ENCODE measurements at regions not wholly inside any gene's neighbourhood (a gene's known extent, or its start where the extent isn't known, plus 50 kb on each side); places are given as distances from the start of the nearest gene placed in this dataset.

DNA sequence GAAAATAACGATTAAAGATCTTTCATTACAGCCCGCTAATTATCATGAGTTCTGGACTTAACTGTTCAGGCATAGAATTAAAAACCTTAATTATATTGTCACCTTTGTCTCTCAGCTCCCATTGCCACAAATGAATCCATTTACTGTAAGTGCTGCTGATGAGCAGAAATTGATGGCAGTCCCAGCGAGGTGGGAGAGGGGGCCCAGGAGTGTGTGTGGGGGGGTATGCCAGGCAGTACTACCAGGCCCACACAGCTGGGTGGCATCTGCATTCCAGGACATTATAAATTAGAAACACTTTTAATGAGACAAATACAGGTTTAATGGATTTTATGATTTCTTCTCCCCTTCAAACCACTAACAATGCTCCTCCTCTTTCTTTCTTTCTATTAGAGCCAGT lies 196.0 kb downstream of the MELK start:
- Histone ChIP-seq H3K4me3 (replicated peaks in 1 of 3) (no peak overlapping the region), H3K9me3 (no peaks in the 10 kb centered on the region), H3K36me3 (no peaks in the 10 kb centered on the region), H3K27me3 (no peaks in the 10 kb centered on the region), H3K27ac (no peak overlapping the region), H3K4me1 (no peaks in the 10 kb centered on the region)
- WGBS, 2 donors = 80 to 84% methylated on average over 3 of the region's 3 CpGs
- intact Hi-C loops (cut with DNase I) = no loop called here
- TF ChIP-seq, protein P1, sequence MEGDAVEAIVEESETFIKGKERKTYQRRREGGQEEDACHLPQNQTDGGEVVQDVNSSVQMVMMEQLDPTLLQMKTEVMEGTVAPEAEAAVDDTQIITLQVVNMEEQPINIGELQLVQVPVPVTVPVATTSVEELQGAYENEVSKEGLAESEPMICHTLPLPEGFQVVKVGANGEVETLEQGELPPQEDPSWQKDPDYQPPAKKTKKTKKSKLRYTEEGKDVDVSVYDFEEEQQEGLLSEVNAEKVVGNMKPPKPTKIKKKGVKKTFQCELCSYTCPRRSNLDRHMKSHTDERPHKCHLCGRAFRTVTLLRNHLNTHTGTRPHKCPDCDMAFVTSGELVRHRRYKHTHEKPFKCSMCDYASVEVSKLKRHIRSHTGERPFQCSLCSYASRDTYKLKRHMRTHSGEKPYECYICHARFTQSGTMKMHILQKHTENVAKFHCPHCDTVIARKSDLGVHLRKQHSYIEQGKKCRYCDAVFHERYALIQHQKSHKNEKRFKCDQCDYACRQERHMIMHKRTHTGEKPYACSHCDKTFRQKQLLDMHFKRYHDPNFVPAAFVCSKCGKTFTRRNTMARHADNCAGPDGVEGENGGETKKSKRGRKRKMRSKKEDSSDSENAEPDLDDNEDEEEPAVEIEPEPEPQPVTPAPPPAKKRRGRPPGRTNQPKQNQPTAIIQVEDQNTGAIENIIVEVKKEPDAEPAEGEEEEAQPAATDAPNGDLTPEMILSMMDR (IDR thresholded peaks at IDR 0.05) = no peak
- no peak for TF ChIP-seq POLR2A (IDR thresholded peaks at IDR 0.05)
- no peak for DNase-seq

DNA sequence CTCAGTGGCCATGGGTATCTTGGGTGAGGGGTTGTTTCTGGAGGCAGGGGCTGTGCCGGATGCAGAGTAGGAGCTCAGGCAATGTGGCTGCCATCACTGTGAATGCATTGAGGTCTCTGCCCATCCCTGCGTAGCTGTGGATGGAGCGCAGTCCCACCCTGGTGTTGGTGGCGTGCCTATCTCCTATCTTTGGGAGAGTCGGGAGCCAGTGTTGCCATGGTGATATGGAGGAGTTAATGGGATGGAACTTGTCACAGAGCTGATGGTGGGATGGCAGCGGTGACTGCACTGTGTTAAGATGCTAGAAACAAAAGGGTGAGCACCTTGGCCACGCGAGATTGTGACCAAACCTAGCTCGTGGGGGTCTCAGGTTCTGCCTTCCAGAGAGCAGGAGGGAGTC lies 197.3 kb downstream of the MELK start:
- DNase-seq = no peak
- intact Hi-C loops (cut with DNase I) = no loop called here
- no peak overlapping the region for H3K4me3 ChIP-seq (replicated peaks in 1 of 3)
- no peaks in the 10 kb centered on the region for H3K4me1 ChIP-seq
- WGBS, 2 donors = 70 to 83% methylated on average over 9 of the region's 9 CpGs
- no peaks in the 10 kb centered on the region for H3K36me3 ChIP-seq
- H3K27ac ChIP-seq = no peak overlapping the region
- H3K9me3 ChIP-seq = no peaks in the 10 kb centered on the region
- TF ChIP-seq, protein P1 (IDR thresholded peaks at IDR 0.05) = no peak
- no peak for TF ChIP-seq POLR2A (IDR thresholded peaks at IDR 0.05)
- no peaks in the 10 kb centered on the region for H3K27me3 ChIP-seq

DNA sequence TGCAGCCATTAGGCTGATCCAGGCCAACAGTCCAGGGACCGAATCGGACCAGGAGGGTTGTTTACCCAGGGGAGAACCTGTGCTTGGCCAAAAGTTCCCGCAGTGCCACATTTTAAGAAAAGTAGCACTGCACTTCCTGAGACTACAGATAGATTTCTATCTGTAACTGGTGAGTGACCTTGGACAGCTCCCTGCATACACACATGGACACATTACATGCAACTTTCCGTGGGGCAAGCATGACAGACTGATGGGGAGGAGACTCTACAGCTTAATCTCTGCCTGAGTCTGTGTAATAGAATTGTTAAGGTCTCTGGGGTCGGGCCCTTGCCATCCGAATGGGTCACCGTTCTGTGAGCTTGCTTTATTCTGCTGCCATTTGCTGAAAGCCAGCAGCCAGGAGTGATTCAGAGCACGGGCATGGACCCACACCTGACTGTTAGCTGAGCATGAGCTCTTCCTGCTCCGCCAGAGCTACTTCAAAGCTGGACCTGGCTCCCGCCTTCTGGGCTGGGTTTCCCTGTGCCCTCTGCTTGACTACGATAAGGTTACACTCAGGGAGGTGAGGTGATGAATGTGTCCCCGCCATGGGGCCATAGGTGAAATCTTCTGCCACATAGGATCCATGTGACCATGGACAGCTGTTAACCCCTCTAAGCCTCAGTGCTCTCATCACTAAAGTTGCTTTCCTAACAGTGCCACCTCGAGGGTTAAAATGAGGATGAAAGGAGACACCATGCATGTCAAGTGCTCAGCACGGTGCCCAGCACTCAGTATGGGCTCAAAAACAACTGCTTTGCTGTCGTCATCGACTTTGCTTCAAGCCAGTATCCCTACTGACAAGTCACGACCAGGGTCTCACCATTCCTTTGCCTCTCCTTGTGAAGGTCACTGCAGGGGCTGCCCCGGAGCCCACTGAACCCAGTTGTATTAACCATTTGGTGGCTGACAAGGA lies 200.0 kb downstream of the MELK start:
- Histone ChIP-seq H3K4me1 (no peaks in the 10 kb centered on the region), H3K9me3 (no peaks in the 10 kb centered on the region), H3K27ac (no peak overlapping the region), H3K36me3 (no peaks in the 10 kb centered on the region), H3K27me3 (no peaks in the 10 kb centered on the region), H3K4me3 (replicated peaks in 1 of 3) (no peak overlapping the region)
- TF ChIP-seq, protein P1 (IDR thresholded peaks at IDR 0.05) = no peak
- no peak for TF ChIP-seq POLR2A (IDR thresholded peaks at IDR 0.05)
- DNase-seq = no peak
- 36 to 39% methylated on average over 14 to 16 of the region's 18 CpGs for WGBS, 2 donors
- intact Hi-C loops (cut with DNase I) = no loop called here

DNA sequence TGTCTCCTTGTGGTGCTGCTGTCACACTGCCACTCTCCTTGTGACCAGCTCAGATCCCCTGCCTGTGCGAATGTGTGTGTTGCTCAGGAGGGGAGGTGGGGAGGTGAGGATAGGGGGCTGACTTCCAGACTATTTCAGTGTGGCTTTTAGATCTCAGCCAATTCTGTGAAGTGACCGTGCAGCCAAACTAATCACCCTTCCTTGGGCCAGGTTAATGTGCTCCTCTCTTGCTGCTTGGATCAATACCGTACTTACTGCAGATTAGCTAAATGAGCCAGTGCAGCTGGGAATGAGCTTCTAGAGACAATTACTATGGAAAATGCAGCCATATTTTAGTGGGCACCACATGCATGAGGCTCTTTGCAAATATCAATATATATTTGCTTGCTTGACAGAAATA lies 206.0 kb downstream of the MELK start:
- Histone ChIP-seq H3K4me1 (no peaks in the 10 kb centered on the region), H3K27ac (no peak overlapping the region), H3K9me3 (no peaks in the 10 kb centered on the region), H3K4me3 (replicated peaks in 1 of 3) (no peak overlapping the region), H3K27me3 (no peaks in the 10 kb centered on the region), H3K36me3 (no peaks in the 10 kb centered on the region)
- no peak for TF ChIP-seq POLR2A (IDR thresholded peaks at IDR 0.05)
- TF ChIP-seq, protein P1 (IDR thresholded peaks at IDR 0.05) = no peak
- intact Hi-C loops (cut with DNase I) = no loop called here
- 66 to 78% methylated on average over 3 of the region's 3 CpGs for WGBS, 2 donors
- DNase-seq = no peak

DNA sequence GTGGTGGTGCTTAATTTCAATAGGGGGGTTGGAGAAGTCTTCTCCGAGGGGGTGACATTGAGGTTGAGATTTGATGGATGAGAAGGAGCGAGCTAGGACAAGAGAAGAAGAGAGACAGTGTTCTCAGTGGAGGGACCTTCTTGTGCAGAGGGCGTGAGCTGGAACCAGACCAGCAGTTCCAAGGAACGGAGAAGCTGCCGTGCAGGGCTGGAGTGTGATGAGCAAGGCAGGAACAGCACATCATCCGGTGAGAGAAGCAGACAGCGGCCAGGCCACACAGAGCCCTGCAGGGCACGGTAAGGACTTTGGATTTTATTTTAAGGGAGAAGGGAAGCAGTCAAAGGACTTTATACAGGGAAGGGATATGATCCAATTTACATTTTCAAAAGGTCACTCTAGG lies 206.9 kb downstream of the MELK start:
- TF ChIP-seq POLR2A (IDR thresholded peaks at IDR 0.05) = no peak
- TF ChIP-seq, protein P1 (IDR thresholded peaks at IDR 0.05) = no peak
- intact Hi-C loops (cut with DNase I) = no loop called here
- Histone ChIP-seq H3K9me3 (no peaks in the 10 kb centered on the region), H3K27me3 (no peaks in the 10 kb centered on the region), H3K4me3 (replicated peaks in 1 of 3) (no peak overlapping the region), H3K4me1 (no peaks in the 10 kb centered on the region), H3K36me3 (no peaks in the 10 kb centered on the region), H3K27ac (no peak overlapping the region)
- DNase-seq = no peak
- 59 to 61% methylated on average over 8 of the region's 8 CpGs for WGBS, 2 donors
